HFFc6 (cell line): ENCODE measurements at regions not wholly inside any gene's neighbourhood (a gene's known extent, or its start where the extent isn't known, plus 50 kb on each side); places are given as distances from the start of the nearest gene placed in this dataset.

Experiments
- DNase-seq: peaks from one replicate; pipeline ENCODE4 v3.0.0-alpha.2; 2018
- H3K27ac Mint-ChIP-seq: 2 replicates; pipeline ENCODE4 v1.8.0; 2020; ENCODE audit warnings: mild to moderate bottlenecking, mixed read lengths
- H3K27me3 Mint-ChIP-seq: 2 replicates; pipeline ENCODE4 v1.8.0; 2021; ENCODE audit warnings: mild to moderate bottlenecking, moderate library complexity, mixed read lengths; ENCODE audit not compliant: insufficient read depth
- H3K36me3 Mint-ChIP-seq: 2 replicates; pipeline ENCODE4 v1.8.0; 2021; ENCODE audit warnings: low read depth, mixed read lengths
- H3K4me1 Mint-ChIP-seq: 2 replicates; pipeline ENCODE4 v1.8.0; 2020; ENCODE audit warnings: low read depth, mixed read lengths
- H3K4me3 Mint-ChIP-seq: 2 replicates; pipeline ENCODE4 v1.8.0; 2020; ENCODE audit warnings: mild to moderate bottlenecking, moderate library complexity, mixed read lengths
- H3K9me3 Mint-ChIP-seq: 2 replicates; pipeline ENCODE4 v1.8.0; 2020; ENCODE audit warnings: mild to moderate bottlenecking, mixed read lengths
- TF ChIP-seq, protein P1 (sequence below): fragments of 200-600 bp; sonication (generic); IDR thresholded peaks from 2 replicates; pipeline ENCODE4 v1.5.0; 2021; ENCODE audit warnings: antibody characterized with exemption, mild to moderate bottlenecking

DNA sequence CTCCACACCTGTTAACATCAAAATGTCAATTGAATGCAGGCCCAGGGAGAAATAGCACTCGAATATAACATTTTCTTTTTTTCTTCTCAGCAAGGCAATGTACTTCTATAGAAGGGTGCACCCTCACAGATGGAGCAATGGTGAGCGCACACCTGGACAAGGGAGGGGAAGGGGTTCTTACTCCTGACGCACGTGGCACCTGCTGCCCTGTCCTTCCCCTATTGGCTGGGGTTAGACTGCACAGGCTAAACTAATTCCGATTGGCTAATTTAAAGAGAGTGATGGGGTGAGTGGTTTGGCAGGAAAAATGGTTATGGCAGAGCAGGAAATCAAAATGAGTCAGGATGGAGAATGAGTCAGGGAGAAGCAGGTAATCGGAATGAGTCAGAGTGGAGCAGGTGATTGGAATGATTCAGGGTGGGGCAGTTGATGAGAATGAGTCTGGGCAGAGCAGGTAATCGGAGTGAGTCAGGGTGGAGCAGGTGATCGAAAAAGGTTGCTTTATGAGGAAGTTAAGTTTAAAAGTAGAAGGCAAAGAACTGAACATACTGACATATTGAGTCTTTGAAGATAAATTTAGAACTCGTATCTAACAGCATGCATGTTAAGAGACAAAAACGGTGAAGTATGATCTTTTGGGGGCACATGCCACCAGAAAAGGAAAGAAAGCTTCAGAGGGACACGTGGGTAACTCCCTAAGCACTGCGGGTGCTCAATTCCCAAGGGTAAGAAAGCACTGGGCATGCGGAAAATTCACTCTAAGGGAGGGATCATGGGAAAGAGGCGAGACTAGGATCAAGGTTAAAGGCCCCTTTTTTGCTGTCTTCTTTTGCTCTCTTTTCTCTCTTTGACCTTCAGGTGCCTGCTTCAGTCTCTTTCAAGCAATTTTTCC, 72.9 kb upstream of the GALNT15 start:
- peak; percentile 16 for DNase-seq
- H3K27me3 Mint-ChIP-seq: no peaks in the 10 kb centered on the region
- H3K4me1 Mint-ChIP-seq: peaks cover 55% of the 10 kb centered on the region
- TF ChIP-seq, protein P1, sequence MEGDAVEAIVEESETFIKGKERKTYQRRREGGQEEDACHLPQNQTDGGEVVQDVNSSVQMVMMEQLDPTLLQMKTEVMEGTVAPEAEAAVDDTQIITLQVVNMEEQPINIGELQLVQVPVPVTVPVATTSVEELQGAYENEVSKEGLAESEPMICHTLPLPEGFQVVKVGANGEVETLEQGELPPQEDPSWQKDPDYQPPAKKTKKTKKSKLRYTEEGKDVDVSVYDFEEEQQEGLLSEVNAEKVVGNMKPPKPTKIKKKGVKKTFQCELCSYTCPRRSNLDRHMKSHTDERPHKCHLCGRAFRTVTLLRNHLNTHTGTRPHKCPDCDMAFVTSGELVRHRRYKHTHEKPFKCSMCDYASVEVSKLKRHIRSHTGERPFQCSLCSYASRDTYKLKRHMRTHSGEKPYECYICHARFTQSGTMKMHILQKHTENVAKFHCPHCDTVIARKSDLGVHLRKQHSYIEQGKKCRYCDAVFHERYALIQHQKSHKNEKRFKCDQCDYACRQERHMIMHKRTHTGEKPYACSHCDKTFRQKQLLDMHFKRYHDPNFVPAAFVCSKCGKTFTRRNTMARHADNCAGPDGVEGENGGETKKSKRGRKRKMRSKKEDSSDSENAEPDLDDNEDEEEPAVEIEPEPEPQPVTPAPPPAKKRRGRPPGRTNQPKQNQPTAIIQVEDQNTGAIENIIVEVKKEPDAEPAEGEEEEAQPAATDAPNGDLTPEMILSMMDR: no peak
- H3K9me3 Mint-ChIP-seq: peaks cover 17% of the 10 kb centered on the region
- H3K4me3 Mint-ChIP-seq: peak overlapping the region; percentile 2; the same call in 1 of the 2 replicates
- peaks cover 36% of the 10 kb centered on the region for H3K36me3 Mint-ChIP-seq
- peak overlapping the region; percentile 98 for H3K27ac Mint-ChIP-seq

- Mint-ChIP-seq H3K9me3 (peaks cover 17% of the 10 kb centered on the region), H3K27ac (peak overlapping the region; percentile 98), H3K36me3 (peaks cover 33% of the 10 kb centered on the region), H3K4me1 (peaks cover 55% of the 10 kb centered on the region), H3K4me3 (no peak overlapping the region), H3K27me3 (no peaks in the 10 kb centered on the region)
- DNase-seq: no peak
- TF ChIP-seq, protein P1: no peak
Measured at GRCh38 chr3:16102187-16102561, 72.3 kb upstream of the GALNT15 start.

GRCh38 chr3:16102905-16103364, 71.5 kb upstream of the GALNT15 start:
- Mint-ChIP-seq H3K36me3 (peaks cover 33% of the 10 kb centered on the region), H3K9me3 (peaks cover 17% of the 10 kb centered on the region), H3K27me3 (no peaks in the 10 kb centered on the region), H3K4me3 (peak overlapping the region; percentile 80), H3K27ac (peak overlapping the region; percentile 98), H3K4me1 (peaks cover 55% of the 10 kb centered on the region)
- peak; percentile 89 for DNase-seq
- TF ChIP-seq, protein P1: peak; percentile 57

DNA sequence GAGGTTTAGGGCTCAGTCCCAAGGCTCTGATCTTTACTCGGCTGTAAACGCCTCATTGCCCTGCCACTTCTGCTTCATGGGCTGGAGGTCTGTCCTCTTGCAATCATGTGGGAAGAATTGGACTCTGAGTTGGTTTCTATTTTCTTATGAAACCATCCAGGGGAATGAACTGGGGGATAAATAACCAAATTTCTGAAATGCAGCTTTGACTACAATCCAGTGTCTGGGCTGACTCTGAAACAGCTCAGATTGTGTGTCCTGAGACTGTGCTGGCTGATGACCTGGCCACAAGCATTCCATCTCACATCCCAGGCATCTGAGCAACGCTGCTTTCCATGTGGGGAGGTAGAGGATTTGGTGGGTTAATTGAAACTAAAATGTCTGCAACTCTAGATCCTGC, 71.0 kb upstream of the GALNT15 start:
- Mint-ChIP-seq H3K27ac (peak overlapping the region; percentile 98), H3K9me3 (peaks cover 17% of the 10 kb centered on the region), H3K4me1 (peaks cover 55% of the 10 kb centered on the region), H3K4me3 (peak overlapping the region; percentile 80), H3K36me3 (peaks cover 30% of the 10 kb centered on the region), H3K27me3 (no peaks in the 10 kb centered on the region)
- peak; percentile 82 for DNase-seq
- TF ChIP-seq, protein P1: no peak

DNA sequence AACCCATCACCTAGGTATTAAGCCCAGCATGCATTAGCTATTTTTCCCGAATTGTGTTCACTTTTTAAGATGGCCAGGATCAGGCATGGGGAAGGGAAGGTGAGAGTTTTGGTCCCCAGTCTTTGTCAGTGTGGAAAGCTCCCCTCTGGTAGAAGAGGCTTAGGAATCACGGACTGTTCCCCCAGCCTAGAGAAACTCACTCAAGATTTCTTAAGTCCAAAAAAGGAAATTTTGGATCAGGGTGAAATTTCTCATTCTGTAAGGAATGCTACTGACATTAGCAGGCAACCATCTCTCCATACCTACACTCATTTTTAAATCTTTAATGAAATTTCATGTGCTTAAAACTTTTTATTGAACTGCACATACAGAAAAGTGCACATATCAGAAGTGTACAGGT, 70.3 kb upstream of the GALNT15 start:
- no peaks in the 10 kb centered on the region for H3K27me3 Mint-ChIP-seq
- peak overlapping the region; percentile 80 for H3K4me3 Mint-ChIP-seq
- H3K27ac Mint-ChIP-seq: peak overlapping the region; percentile 98
- TF ChIP-seq, protein P1: no peak
- peaks cover 17% of the 10 kb centered on the region for H3K9me3 Mint-ChIP-seq
- H3K4me1 Mint-ChIP-seq: peaks cover 55% of the 10 kb centered on the region
- no peak for DNase-seq
- peaks cover 29% of the 10 kb centered on the region for H3K36me3 Mint-ChIP-seq
